Activated CD4-positive, alpha-beta memory T cell treated with anti-CD3 and anti-CD28 coated beads for 36 hours (primary cell): ENCODE measurements at regions not wholly inside any gene's neighbourhood (a gene's known extent, or its start where the extent isn't known, plus 50 kb on each side); places are given as distances from the start of the nearest gene placed in this dataset.
A peak's percentile ranks its signal among the peaks of the same experiment; 100 is the strongest.

Experiments
- CTCF ChIA-PET: fragments of 350-600 bp; sonication (Branson Sonifier 250); formaldehyde crosslinking; loops from one replicate; lab custom pipeline; 2021; ENCODE audit warnings: antibody characterized with exemption, inconsistent platforms; lab: Charles Lee
- POLR2A ChIA-PET: fragments of 350-600 bp; sonication (Branson Sonifier 250); formaldehyde crosslinking; loops from one replicate; lab custom pipeline; 2021; ENCODE audit warnings: antibody characterized with exemption; lab: Charles Lee
- DNase-seq: peaks from one replicate; pipeline ENCODE4 v3.0.0-alpha.2; 2020
- H3K27ac Mint-ChIP-seq: one replicate; pipeline ENCODE4 v1.8.0; 2021; ENCODE audit warnings: mixed read lengths
- H3K27me3 Mint-ChIP-seq: one replicate; pipeline ENCODE4 v1.8.0; 2021; ENCODE audit warnings: mixed read lengths
- H3K36me3 Mint-ChIP-seq: one replicate; pipeline ENCODE4 v1.8.0; 2021; ENCODE audit warnings: mixed read lengths
- H3K4me1 Mint-ChIP-seq: one replicate; pipeline ENCODE4 v1.8.0; 2021; ENCODE audit warnings: low read depth, mixed read lengths
- H3K4me3 Mint-ChIP-seq: one replicate; pipeline ENCODE4 v1.8.0; 2021; ENCODE audit warnings: mild to moderate bottlenecking, mixed read lengths
- H3K9me3 Mint-ChIP-seq: one replicate; pipeline ENCODE4 v1.8.0; 2021; ENCODE audit warnings: mixed read lengths
- intact Hi-C: fragments of 100-400 bp; cut with micrococcal nuclease; formaldehyde crosslinking; loops from one replicate; pipeline ENCODE4 v1.15.1; 2023

DNA sequence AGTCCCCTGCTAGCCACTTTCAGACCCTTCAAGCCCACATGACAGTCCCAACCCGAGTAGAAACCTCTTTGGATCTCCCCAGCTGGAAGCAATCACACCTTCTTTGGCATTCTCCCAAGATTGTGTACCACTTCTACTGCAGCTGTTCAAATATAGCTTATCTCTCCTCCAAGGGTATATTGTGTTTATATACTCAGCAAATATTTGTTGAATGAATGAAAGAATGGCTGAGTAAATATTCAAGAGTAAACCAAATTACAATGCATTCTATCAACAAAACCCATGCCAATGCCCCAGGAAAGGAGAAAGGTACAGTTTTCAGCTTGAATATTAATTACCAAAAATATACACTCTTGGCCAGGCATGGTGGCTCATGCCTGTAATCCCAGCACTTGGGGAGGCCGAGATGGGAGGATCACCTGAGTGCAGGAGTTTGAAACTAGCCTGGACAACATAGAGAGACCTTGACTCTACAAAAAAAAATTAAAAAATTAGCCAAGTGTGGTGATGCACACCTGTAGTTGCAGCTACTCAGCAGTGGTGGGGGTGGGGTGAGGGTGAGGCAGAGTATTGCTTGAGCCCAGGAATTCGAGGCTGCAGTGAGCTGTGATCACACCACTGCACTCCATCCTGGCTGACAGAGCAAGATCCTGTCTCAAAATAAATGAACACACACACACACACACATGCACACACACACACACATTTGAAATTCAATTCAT lies 68.5 kb downstream of the NIBAN1 start:
- no peak overlapping the region for H3K27ac Mint-ChIP-seq
- ChIA-PET POLR2A (interaction anchor here (1.3 to 1.9 kb wide), 2 partner anchors 15 to 67 kb away, joined by 5 to 7 read pairs; no protein-coding TSS in a partner anchor), CTCF (interaction anchor here (2.1 kb wide), 1 partner anchor 13 kb away, joined by 5 read pairs; no protein-coding TSS in a partner anchor)
- H3K27me3 Mint-ChIP-seq: no peaks in the 10 kb centered on the region
- intact Hi-C loops: loop anchor here (1.0 kb wide), 2 partner anchors 15 to 38 kb away; no protein-coding TSS in a partner anchor
- no peaks in the 10 kb centered on the region for H3K9me3 Mint-ChIP-seq
- peaks cover 5% of the 10 kb centered on the region for H3K36me3 Mint-ChIP-seq
- no peak overlapping the region for H3K4me3 Mint-ChIP-seq
- H3K4me1 Mint-ChIP-seq: peaks cover 26% of the 10 kb centered on the region
- no peak for DNase-seq

- ChIA-PET CTCF (interaction anchor here (2.1 kb wide), 1 partner anchor 11 kb away, joined by 5 read pairs; no protein-coding TSS in a partner anchor), POLR2A (interaction anchor here (2.2 kb wide), 1 partner anchor 11 kb away, joined by 6 read pairs; no protein-coding TSS in a partner anchor)
- no peaks in the 10 kb centered on the region for H3K9me3 Mint-ChIP-seq
- no peak for DNase-seq
- H3K4me3 Mint-ChIP-seq: no peak overlapping the region
- H3K4me1 Mint-ChIP-seq: peaks cover 24% of the 10 kb centered on the region
- H3K27me3 Mint-ChIP-seq: no peaks in the 10 kb centered on the region
- no peak overlapping the region for H3K27ac Mint-ChIP-seq
- H3K36me3 Mint-ChIP-seq: peaks cover 12% of the 10 kb centered on the region
- intact Hi-C loops: no loop called here
These were observed 71.1 kb downstream of the NIBAN1 start for GRCh38 chr1:184903111-184903692.

DNA sequence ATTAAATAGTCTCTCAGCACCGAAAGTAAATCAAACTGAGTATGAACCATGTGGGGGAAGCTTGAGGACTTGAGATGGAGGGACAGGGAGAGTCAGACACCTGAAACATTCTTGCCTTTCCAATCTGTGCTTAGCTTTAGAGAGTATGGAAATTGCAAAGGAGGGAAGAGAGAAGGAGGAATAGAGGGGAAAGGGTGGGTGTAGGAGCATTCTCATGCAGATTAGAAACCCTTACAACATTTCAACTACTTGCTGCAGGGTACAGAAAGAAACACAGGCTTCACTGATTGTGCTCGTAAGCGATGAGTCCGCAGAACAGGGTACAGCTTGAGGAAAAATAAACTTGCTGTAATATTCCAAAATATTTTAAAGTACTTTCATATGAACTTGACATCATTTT lies 73.8 kb downstream of the NIBAN1 start:
- intact Hi-C loops: no loop called here
- H3K27me3 Mint-ChIP-seq: no peaks in the 10 kb centered on the region
- DNase-seq: no peak
- ChIA-PET POLR2A (interaction anchor here (1.0 to 1.2 kb wide), 2 partner anchors 8 to 15 kb away, joined by 3 read pairs; no protein-coding TSS in a partner anchor), CTCF (interaction anchor here (1.2 kb wide), 1 partner anchor 95 kb away, joined by 3 read pairs; no protein-coding TSS in a partner anchor)
- peaks cover 29% of the 10 kb centered on the region for H3K36me3 Mint-ChIP-seq
- no peak overlapping the region for H3K4me3 Mint-ChIP-seq
- no peaks in the 10 kb centered on the region for H3K9me3 Mint-ChIP-seq
- peaks cover 26% of the 10 kb centered on the region for H3K4me1 Mint-ChIP-seq
- H3K27ac Mint-ChIP-seq: no peak overlapping the region

DNA sequence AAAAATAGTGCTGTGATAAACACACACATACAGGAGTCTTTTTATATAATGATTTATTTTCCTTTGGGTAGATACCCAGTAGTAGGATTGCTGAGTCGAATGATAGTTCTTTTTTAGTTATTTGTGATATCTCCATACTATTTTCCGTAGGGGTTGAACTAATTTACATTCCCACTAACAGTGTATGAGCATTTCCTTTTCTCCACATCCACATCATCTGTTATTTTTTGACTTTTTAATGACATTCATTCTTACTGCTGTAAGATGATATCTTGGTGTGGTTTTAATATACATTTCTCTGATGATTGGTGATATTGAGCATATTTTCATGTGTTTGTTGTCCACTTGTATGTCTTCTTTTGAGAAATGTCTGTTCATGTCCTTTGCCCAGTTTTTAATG lies 78.3 kb downstream of the NIBAN1 start:
- DNase-seq: no peak
- CTCF ChIA-PET: interaction anchor here (1.7 kb wide), 1 partner anchor 91 kb away, joined by 5 read pairs; no protein-coding TSS in a partner anchor
- Mint-ChIP-seq H3K27me3 (no peaks in the 10 kb centered on the region), H3K4me1 (peaks cover 35% of the 10 kb centered on the region), H3K9me3 (no peaks in the 10 kb centered on the region), H3K4me3 (no peak overlapping the region), H3K27ac (no peak overlapping the region), H3K36me3 (peaks cover 24% of the 10 kb centered on the region)
- intact Hi-C loops: no loop called here
- POLR2A ChIA-PET: no interaction called here

- no peak for DNase-seq
- intact Hi-C loops: no loop called here
- no peaks in the 10 kb centered on the region for H3K9me3 Mint-ChIP-seq
- H3K4me3 Mint-ChIP-seq: no peak overlapping the region
- H3K4me1 Mint-ChIP-seq: peaks cover 44% of the 10 kb centered on the region
- H3K27ac Mint-ChIP-seq: no peak overlapping the region
- H3K36me3 Mint-ChIP-seq: peaks cover 24% of the 10 kb centered on the region
- ChIA-PET POLR2A (interaction anchor here (1.0 kb wide), 1 partner anchor 79 kb away, joined by 3 read pairs; no protein-coding TSS in a partner anchor), CTCF (interaction anchor here (0.6 to 1.7 kb wide), 4 partner anchors 79 to 238 kb away, joined by 3 to 5 read pairs (median 3); partner anchors contain the start of gene NIBAN1)
- H3K27me3 Mint-ChIP-seq: no peaks in the 10 kb centered on the region
These were observed 79.2 kb downstream of the NIBAN1 start for GRCh38 chr1:184895086-184895485.

DNA sequence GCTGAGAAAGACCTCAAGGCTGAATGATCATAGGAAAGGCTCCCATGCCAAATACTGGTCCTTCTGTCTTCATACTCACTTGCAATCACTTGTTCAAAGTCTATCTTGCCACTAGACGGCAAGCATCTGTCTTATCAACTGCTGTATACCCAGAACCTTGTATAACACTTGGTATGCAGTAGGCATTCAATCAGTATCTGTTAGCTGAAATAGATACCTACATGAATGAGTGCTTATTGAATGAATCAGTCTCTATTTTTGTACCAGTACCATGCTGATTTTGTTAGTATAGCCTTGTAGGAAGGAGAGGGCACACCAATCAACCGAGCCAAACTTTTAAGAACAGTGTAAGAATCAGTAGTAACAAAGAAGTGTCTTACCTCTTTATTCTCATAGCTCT lies 80.6 kb downstream of the NIBAN1 start:
- DNase-seq: no peak
- intact Hi-C loops: loop anchor here (2.0 to 5.0 kb wide), 3 partner anchors 87 to 936 kb away; no protein-coding TSS in a partner anchor
- peaks cover 52% of the 10 kb centered on the region for H3K4me1 Mint-ChIP-seq
- H3K9me3 Mint-ChIP-seq: no peaks in the 10 kb centered on the region
- no peak overlapping the region for H3K4me3 Mint-ChIP-seq
- H3K27me3 Mint-ChIP-seq: no peaks in the 10 kb centered on the region
- ChIA-PET POLR2A (interaction anchor here (0.5 to 0.7 kb wide), 2 partner anchors 81 to 1635 kb away, joined by 3 read pairs; partner anchors contain the start of gene NIBAN1), CTCF (no interaction called here)
- peaks cover 23% of the 10 kb centered on the region for H3K36me3 Mint-ChIP-seq
- no peak overlapping the region for H3K27ac Mint-ChIP-seq

- ChIA-PET POLR2A (interaction anchor here (0.6 to 4.2 kb wide), 11 partner anchors 9 to 136 kb away, joined by 3 to 46 read pairs (median 6); partner anchors contain the start of gene NIBAN1), CTCF (interaction anchor here (1.0 to 3.9 kb wide), 9 partner anchors 10 to 278 kb away, joined by 4 to 16 read pairs (median 7); partner anchors contain the start of gene NIBAN1)
- peak; percentile 53 for DNase-seq
- Mint-ChIP-seq H3K36me3 (peaks cover 17% of the 10 kb centered on the region), H3K4me1 (peaks cover 58% of the 10 kb centered on the region), H3K4me3 (no peak overlapping the region), H3K9me3 (no peaks in the 10 kb centered on the region), H3K27ac (peak overlapping the region; percentile 76), H3K27me3 (peaks cover 1% of the 10 kb centered on the region)
- intact Hi-C loops: loop anchor here (1.0 to 5.0 kb wide), 4 partner anchors 38 to 935 kb away; no protein-coding TSS in a partner anchor
These were observed 82.2 kb downstream of the NIBAN1 start for GRCh38 chr1:184892116-184892515.

GRCh38 chr1:184891440-184891839 lies 82.9 kb downstream of the NIBAN1 start:
- Mint-ChIP-seq H3K27ac (peak overlapping the region; percentile 89), H3K36me3 (peaks cover 13% of the 10 kb centered on the region), H3K4me1 (peaks cover 59% of the 10 kb centered on the region), H3K27me3 (peaks cover 1% of the 10 kb centered on the region), H3K9me3 (no peaks in the 10 kb centered on the region), H3K4me3 (no peak overlapping the region)
- DNase-seq: no peak
- CTCF ChIA-PET: interaction anchor here (0.6 to 3.9 kb wide), 8 partner anchors 9 to 279 kb away, joined by 3 to 16 read pairs (median 8); partner anchors contain the start of gene NIBAN1
- intact Hi-C loops: loop anchor here (2.0 to 5.0 kb wide), 5 partner anchors 49 to 934 kb away; no protein-coding TSS in a partner anchor
- POLR2A ChIA-PET: interaction anchor here (0.9 to 4.2 kb wide), 10 partner anchors 9 to 136 kb away, joined by 3 to 46 read pairs (median 6); partner anchors contain the start of gene NIBAN1

DNA sequence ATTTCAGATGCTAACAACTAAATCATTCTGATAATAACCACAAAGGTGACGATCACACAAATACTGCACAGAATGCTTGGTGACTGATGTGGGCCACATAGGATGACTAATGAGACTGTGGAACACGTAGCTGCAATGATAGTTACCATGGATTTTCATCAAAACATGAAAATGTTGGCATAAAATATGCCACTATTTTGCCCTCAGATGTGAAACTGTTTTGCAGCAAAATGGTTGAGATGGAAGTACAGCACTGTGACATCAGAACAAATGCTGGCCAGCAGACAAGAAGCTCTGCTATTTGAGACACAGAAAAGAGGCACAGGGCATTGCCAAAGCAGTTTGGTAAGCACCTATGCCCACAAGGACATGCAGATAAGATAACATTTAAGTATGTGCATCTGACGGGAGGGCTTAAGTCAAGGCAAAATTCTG lies 83.8 kb downstream of the NIBAN1 start:
- H3K27ac Mint-ChIP-seq: peak overlapping the region; percentile 89
- intact Hi-C loops: loop anchor here (1.0 to 5.0 kb wide), 11 partner anchors 8 to 933 kb away; no protein-coding TSS in a partner anchor
- peaks cover 12% of the 10 kb centered on the region for H3K36me3 Mint-ChIP-seq
- peaks cover 53% of the 10 kb centered on the region for H3K4me1 Mint-ChIP-seq
- peak; percentile 63 for DNase-seq
- peaks cover 1% of the 10 kb centered on the region for H3K27me3 Mint-ChIP-seq
- CTCF ChIA-PET: interaction anchor here (0.6 to 3.9 kb wide), 5 partner anchors 8 to 84 kb away, joined by 3 to 16 read pairs (median 6); partner anchors contain the start of gene NIBAN1
- no peaks in the 10 kb centered on the region for H3K9me3 Mint-ChIP-seq
- peak overlapping the region; percentile 30 for H3K4me3 Mint-ChIP-seq
- POLR2A ChIA-PET: interaction anchor here (0.9 to 4.2 kb wide), 9 partner anchors 8 to 135 kb away, joined by 3 to 46 read pairs (median 5); partner anchors contain the start of gene NIBAN1

DNA sequence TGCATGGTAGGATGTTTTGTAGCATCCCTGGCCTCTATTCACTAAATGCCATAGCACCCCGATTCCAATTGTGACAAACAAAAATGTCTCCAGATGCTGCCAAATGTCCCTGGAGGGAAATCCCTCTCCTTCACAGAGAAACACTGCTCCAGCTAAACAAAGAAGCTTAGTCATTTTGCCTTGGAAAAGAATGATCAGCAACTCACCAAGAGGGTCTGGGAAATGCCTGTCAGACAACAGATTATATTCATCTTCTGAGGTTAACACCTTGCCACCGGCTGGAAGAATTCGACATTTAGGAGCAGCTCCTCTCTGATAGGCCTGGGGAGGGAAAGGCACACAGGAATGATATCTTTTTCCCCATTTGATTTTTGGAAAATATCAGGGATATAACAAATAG lies 84.4 kb downstream of the NIBAN1 start:
- Mint-ChIP-seq H3K9me3 (no peaks in the 10 kb centered on the region), H3K4me1 (peaks cover 54% of the 10 kb centered on the region), H3K4me3 (no peak overlapping the region), H3K27ac (peak overlapping the region; percentile 57), H3K27me3 (peaks cover 3% of the 10 kb centered on the region), H3K36me3 (peaks cover 14% of the 10 kb centered on the region)
- CTCF ChIA-PET: interaction anchor here (0.7 to 3.9 kb wide), 4 partner anchors 8 to 101 kb away, joined by 3 to 16 read pairs (median 10); no protein-coding TSS in a partner anchor
- intact Hi-C loops: loop anchor here (1.0 to 10.0 kb wide), 12 partner anchors 8 to 933 kb away; partner anchors contain the start of gene RNF2
- DNase-seq: peak; percentile 27
- POLR2A ChIA-PET: interaction anchor here (1.0 to 4.2 kb wide), 4 partner anchors 10 to 84 kb away, joined by 3 to 46 read pairs (median 17); partner anchors contain the start of gene NIBAN1

- POLR2A ChIA-PET: interaction anchor here (4.2 kb wide), 1 partner anchor 84 kb away, joined by 46 read pairs; the partner anchor contains the start of gene NIBAN1
- intact Hi-C loops: loop anchor here (10.0 kb wide), 1 partner anchor 156 kb away; the partner anchor contains the start of gene RNF2
- H3K27ac Mint-ChIP-seq: no peak overlapping the region
- H3K9me3 Mint-ChIP-seq: no peaks in the 10 kb centered on the region
- peaks cover 47% of the 10 kb centered on the region for H3K4me1 Mint-ChIP-seq
- no peak overlapping the region for H3K4me3 Mint-ChIP-seq
- DNase-seq: no peak
- H3K36me3 Mint-ChIP-seq: peaks cover 17% of the 10 kb centered on the region
- CTCF ChIA-PET: interaction anchor here (1.6 kb wide), 1 partner anchor 22 kb away, joined by 6 read pairs; no protein-coding TSS in a partner anchor
- H3K27me3 Mint-ChIP-seq: peaks cover 3% of the 10 kb centered on the region
These were observed 85.1 kb downstream of the NIBAN1 start for GRCh38 chr1:184889166-184889565.
